DMS153 (cell line): ENCODE measurements at regions not wholly inside any gene's neighbourhood (a gene's known extent, or its start where the extent isn't known, plus 50 kb on each side); places are given as distances from the start of the nearest gene placed in this dataset.
"Not testable (repeated sequence)": the region's sequence is repeated elsewhere in the genome, so short reads cannot be mapped to it uniquely, and the experiment has no call there.

Source experiments
- DNase-seq: peaks from one replicate; lab custom pipeline; 2025; lab: John Stamatoyannopoulos, UW

DNA sequence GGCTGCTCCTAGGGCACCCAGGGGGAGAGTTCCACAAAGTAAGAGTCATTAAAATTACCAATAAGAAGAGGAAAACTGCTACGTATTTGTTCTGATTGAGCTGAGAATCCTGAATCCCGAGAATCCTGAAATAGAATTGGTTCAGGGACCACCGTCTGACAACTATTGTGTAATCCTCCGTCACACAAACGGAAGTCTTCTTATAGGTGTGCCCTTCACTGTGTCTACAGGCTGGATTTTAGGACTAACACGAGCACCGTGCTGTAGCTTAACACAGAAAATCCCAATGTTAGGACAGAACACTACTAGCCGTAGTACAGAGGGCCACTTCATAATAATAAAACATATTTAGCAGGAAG, 50.6 kb upstream of the RNF182 start:
- no peak for DNase-seq

DNA sequence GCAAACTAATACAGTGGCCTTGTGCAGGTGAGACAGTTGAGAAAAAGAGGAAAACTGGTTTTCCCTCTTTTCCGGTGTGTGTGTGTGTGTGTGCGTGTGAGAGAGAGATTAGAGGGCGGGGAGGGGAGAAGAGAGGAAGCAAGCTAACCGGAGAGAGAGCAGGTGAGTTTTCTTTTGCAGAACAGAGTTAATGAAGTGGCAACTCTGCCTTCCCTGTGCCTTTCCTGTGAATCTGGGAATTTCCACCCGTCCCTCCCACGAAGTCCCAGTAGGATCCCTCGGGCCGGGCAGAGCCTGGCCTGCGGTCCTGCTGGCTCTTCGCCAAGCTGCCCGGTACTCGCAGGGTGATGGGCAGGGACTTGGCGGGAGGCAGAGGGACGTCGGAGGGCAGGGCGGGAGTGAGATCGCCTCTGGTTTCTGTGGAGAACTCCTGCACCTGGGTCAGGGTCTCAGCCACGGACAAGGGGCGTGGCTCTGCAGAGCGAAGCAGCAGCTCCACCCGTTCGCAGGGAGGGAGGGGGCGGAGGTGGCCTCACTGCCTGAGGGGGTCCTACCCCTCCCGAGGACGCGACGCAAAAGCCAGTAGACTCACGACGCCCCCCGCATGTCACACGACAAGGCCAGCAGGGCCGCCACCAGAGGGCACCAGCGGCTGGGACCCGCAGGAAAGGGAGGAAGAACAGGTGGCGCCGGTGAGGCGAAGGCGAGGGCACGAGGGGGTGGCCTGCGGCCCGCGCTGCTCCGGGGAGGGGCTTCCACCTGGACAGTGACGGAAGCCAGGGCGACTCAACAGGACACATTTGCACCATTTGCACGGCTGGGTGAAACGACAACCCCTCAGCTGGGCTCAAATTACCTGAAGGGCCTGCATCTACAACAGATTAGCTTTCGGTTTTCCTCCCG, 51.2 kb upstream of the RNF182 start:
- peak; percentile 80 for DNase-seq

DNA sequence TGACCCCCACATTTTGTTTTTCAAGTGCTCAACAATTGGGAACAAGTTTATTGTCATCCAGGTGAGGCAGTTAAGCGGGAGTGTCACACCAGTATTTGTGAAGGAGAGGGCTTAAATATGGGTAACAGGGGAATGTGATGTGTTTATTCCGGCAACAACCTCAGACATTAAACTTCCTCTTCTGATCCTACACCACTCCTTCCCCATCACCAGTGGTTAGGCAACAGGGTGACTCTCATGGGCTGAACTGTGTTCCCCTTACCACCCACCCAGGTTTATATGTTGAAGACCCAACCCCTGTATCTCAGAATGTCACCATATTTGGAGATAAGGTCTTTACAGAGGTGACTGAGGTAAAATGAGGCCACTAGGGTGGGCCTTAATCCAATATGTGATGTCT, 52.1 kb upstream of the RNF182 start:
- DNase-seq = no peak

GRCh38 chr6:13872006-13872405, 52.7 kb upstream of the RNF182 start:
- DNase-seq = not testable (repeated sequence)

DNA sequence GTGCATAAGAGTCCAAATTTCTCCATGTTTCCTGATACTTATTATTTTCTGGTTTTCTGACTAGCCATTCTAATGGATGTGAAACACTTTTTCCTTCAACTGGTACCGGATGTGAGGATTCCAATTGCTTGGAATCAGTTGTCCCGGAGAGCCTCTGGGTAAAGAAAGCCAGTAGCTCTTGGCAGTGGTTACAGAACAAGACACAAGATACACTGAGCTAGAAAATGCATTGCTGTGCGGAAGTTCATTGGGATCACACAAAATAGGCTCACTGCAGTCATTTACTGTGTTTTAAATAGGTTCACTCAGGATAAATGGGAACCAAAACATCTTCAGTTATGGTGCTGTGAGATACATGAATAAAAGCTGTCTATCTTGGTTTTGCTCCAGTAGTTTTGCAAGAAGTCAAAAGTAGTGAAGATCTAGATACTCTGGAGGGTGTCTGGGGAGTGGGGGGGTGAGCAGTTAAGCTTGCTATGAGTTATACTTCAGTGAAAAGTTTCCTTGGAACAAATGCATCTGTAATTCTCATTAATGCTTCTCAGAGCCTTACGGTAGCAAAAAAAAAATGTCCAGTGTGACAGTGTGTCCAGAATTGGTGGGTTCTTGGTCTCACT, 54.4 kb upstream of the RNF182 start:
- DNase-seq = no peak

- DNase-seq = no peak
Measured at GRCh38 chr6:13868236-13868635, 53.9 kb upstream of the MCUR1 start.

DNA sequence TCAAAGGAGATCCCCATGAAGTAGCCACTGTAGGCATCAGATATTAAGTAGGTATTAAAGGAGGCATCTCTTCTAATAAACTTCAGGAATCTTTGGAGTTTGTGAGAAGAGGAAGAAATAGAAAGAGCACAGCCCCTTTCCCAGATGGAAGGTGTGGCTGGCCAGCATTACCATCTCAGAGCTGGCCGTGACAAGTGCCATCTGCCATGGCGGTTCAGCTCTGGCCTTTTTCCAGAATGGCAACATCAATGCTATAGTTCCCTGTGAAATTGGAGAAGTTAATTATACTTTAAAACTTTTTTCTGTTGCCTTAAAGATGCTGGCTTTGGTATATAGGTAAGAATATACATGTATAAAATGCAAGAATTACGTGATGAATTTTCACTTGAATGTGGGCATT, 51.9 kb upstream of the MCUR1 start:
- no peak for DNase-seq

GRCh38 chr6:13865141-13865540, 50.8 kb upstream of the MCUR1 start:
- DNase-seq = no peak

DNA sequence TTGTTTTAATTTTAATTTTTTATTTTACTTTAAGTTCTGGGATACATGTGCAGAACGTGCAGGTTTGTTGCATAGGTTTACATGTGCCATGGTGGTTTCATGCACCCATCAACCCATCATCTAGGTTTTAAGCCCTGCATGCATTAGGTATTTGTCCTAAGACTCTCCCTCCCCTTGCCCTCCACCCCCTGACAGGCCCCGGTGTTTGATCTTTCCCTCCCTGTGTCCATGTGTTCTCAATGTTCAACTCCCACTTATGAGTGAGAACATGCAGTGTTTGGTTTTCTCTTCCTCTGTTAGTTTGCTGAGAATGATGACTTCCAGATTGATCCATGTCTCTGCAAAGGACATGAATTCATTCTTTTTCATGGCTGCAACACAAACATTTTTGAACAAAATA, 50.3 kb upstream of the MCUR1 start:
- DNase-seq = not testable (repeated sequence)
